Osteocyte (in vitro differentiated cells): ENCODE measurements at regions not wholly inside any gene's neighbourhood (a gene's known extent, or its start where the extent isn't known, plus 50 kb on each side); places are given as distances from the start of the nearest gene placed in this dataset.

ENCODE experiments used
- DNase-seq: peaks from one replicate; pipeline ENCODE4 v3.0.0; 2021; ENCODE audit warnings: mixed read lengths; ENCODE audit not compliant: unreplicated experiment; ENCODE audit errors: extremely low spot score
- H3K27ac Mint-ChIP-seq: one replicate; pipeline ENCODE4 v1.8.0; 2021; ENCODE audit warnings: mild to moderate bottlenecking, mixed read lengths; ENCODE audit not compliant: unreplicated experiment
- H3K27me3 Mint-ChIP-seq: one replicate; pipeline ENCODE4 v1.8.0; 2021; ENCODE audit warnings: mixed read lengths; ENCODE audit not compliant: unreplicated experiment
- H3K36me3 Mint-ChIP-seq: one replicate; pipeline ENCODE4 v1.8.0; 2021; ENCODE audit warnings: mixed read lengths; ENCODE audit not compliant: unreplicated experiment
- H3K4me1 Mint-ChIP-seq: one replicate; pipeline ENCODE4 v1.8.0; 2021; ENCODE audit warnings: mixed read lengths; ENCODE audit not compliant: unreplicated experiment
- H3K4me3 Mint-ChIP-seq: one replicate; pipeline ENCODE4 v1.8.0; 2021; ENCODE audit warnings: mild to moderate bottlenecking, moderate library complexity, mixed read lengths; ENCODE audit not compliant: unreplicated experiment
- H3K9me3 Mint-ChIP-seq: one replicate; pipeline ENCODE4 v1.8.0; 2021; ENCODE audit warnings: mixed read lengths; ENCODE audit not compliant: unreplicated experiment
- TF ChIP-seq, protein P1 (sequence below): fragments of 200-600 bp; sonication (generic); IDR thresholded peaks from 2 replicates; pipeline ENCODE4 v1.5.0; 2021; ENCODE audit warnings: antibody characterized with exemption, mild to moderate bottlenecking, moderate library complexity

DNA sequence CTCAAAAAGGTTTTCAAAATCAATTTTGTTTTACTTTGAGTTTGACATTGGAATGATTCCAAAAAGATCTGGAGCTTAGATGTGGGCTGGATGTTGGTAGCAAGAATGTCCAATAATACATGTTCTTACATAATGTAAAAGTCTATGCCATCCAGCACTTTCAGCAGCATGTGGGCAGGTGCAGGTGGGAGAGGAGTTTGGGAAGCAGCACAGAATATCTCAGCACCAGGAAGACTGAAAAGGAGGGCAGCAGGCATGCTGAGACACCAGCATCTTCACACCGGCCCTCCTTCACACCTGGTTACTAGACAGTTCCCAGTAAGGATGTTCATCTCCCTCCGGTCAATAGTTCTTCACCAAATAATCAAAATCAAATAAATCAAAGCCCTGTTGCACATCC is 166.6 kb downstream of the ZBTB18 start:
- no peaks in the 10 kb centered on the region for H3K9me3 Mint-ChIP-seq
- H3K4me1 Mint-ChIP-seq = peaks cover 15% of the 10 kb centered on the region
- H3K27me3 Mint-ChIP-seq = no peaks in the 10 kb centered on the region
- TF ChIP-seq, protein P1, sequence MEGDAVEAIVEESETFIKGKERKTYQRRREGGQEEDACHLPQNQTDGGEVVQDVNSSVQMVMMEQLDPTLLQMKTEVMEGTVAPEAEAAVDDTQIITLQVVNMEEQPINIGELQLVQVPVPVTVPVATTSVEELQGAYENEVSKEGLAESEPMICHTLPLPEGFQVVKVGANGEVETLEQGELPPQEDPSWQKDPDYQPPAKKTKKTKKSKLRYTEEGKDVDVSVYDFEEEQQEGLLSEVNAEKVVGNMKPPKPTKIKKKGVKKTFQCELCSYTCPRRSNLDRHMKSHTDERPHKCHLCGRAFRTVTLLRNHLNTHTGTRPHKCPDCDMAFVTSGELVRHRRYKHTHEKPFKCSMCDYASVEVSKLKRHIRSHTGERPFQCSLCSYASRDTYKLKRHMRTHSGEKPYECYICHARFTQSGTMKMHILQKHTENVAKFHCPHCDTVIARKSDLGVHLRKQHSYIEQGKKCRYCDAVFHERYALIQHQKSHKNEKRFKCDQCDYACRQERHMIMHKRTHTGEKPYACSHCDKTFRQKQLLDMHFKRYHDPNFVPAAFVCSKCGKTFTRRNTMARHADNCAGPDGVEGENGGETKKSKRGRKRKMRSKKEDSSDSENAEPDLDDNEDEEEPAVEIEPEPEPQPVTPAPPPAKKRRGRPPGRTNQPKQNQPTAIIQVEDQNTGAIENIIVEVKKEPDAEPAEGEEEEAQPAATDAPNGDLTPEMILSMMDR = no peak
- DNase-seq = no peak
- no peak overlapping the region for H3K27ac Mint-ChIP-seq
- no peak overlapping the region for H3K4me3 Mint-ChIP-seq
- H3K36me3 Mint-ChIP-seq = no peaks in the 10 kb centered on the region

DNA sequence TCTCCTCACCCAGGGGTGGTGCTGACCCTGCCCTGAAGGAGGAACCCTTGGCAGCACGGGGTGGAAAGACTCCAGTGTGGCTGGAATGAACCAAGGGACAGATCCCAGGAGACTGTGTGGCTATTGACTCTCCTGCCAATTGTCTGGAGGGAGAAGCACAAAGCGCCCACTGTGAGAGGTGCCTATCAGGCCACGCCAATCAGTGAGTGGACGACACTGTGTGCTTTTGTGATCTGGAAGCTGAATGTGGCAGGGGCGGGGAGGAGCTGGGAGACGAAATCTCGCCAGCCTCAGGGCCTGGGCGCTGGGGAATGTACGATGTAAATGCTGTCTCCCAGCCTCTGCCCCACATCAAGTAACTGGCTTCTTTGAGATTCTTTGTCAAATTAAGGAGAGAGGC is 167.1 kb downstream of the ZBTB18 start:
- no peak overlapping the region for H3K27ac Mint-ChIP-seq
- peaks cover 13% of the 10 kb centered on the region for H3K4me1 Mint-ChIP-seq
- no peak overlapping the region for H3K4me3 Mint-ChIP-seq
- H3K9me3 Mint-ChIP-seq = no peaks in the 10 kb centered on the region
- no peak for DNase-seq
- no peaks in the 10 kb centered on the region for H3K27me3 Mint-ChIP-seq
- TF ChIP-seq, protein P1 = no peak
- H3K36me3 Mint-ChIP-seq = no peaks in the 10 kb centered on the region

DNA sequence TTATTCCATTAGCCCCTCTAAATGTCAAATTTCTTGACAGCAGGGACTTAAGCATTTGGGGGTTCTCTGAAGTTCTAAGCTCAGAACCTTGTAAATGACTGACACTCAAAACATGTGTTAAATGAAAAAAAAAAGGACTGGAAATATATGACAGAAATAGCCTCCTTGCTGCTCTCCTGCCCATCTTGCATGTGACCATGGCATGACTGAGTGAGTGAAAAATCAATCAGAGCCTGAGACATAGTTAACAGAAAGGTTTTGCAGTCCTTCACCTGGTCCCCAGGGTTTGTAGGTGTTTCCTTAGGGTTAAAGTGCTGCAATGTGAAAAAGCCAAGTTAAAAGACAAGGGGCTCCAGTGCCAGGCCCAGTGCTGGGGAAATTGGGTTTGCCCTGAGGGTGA is 168.1 kb downstream of the ZBTB18 start:
- DNase-seq = no peak
- peaks cover 10% of the 10 kb centered on the region for H3K4me1 Mint-ChIP-seq
- H3K9me3 Mint-ChIP-seq = no peaks in the 10 kb centered on the region

DNA sequence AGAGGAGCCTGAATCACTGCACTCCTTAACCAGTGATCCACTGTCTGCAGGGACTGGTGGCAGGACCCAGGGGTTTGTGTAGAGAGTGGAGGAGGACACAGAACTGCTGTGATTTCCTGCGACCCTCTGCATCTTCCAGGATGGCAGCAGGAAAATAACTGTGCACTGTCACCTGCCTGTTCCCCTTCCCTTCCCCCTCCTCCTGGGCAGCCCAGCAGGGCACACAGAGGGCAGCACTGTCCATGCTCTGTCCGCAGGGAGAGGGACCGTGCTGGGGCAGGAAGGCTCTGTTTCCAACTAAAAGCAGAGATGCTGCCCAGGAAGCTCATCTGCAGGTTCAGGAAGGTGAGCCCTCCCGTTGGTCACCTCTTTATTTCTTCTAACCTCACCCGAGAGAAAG is 168.7 kb downstream of the ZBTB18 start:
- TF ChIP-seq, protein P1 = no peak

More for the DNA sequence above, 168.1 kb downstream of the ZBTB18 start:
- Mint-ChIP-seq H3K27me3 (no peaks in the 10 kb centered on the region), H3K36me3 (no peaks in the 10 kb centered on the region), H3K27ac (no peak overlapping the region), H3K4me3 (no peak overlapping the region)
- TF ChIP-seq, protein P1 = no peak

DNA sequence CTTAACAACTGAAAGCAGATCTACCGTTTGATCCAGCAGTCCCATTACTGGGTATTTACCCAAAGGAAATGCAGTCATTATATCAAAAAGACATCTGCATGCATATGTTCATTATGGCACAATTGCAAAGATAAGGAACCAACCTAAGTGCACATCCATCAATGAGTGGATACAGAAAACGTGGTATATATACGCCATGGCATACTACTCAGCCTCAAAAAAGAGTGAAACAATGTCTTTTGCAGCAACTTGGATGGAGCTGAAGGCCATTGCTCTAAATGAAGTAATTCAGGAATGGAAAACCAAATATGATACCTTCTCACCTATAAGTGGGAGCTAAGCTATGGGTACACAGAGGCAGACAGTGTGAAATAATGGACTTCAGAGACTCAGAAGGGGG is 169.3 kb downstream of the ZBTB18 start:
- H3K27me3 Mint-ChIP-seq = no peaks in the 10 kb centered on the region
- DNase-seq = no peak
- H3K4me1 Mint-ChIP-seq = peaks cover 4% of the 10 kb centered on the region
- H3K9me3 Mint-ChIP-seq = no peaks in the 10 kb centered on the region
- H3K4me3 Mint-ChIP-seq = no peak overlapping the region
- H3K36me3 Mint-ChIP-seq = no peaks in the 10 kb centered on the region
- H3K27ac Mint-ChIP-seq = no peak overlapping the region
- TF ChIP-seq, protein P1 = no peak

More for the DNA sequence above, 168.7 kb downstream of the ZBTB18 start:
- Mint-ChIP-seq H3K4me3 (no peak overlapping the region), H3K27me3 (no peaks in the 10 kb centered on the region), H3K4me1 (peaks cover 4% of the 10 kb centered on the region), H3K36me3 (no peaks in the 10 kb centered on the region), H3K27ac (no peak overlapping the region), H3K9me3 (no peaks in the 10 kb centered on the region)
- DNase-seq = no peak
